ENCODE measurements at regions not wholly inside any gene's neighbourhood (a gene's known extent, or its start where the extent isn't known, plus 50 kb on each side); places are given as distances from the start of the nearest gene placed in this dataset.

GRCh38 chr7:26551740-26552139 lies 260.1 kb downstream of the SNX10 start:
- TF ChIP-seq POLR2A (IDR thresholded peaks at IDR 0.05; ENCODE audit: low read depth, low read length) (no peak), TAF1 (IDR thresholded peaks at IDR 0.05; ENCODE audit: borderline replicate concordance, low read depth, low read length) (no peak), POLR2AphosphoS5 (IDR thresholded peaks at IDR 0.05; ENCODE audit: low read depth, low read length) (no peak)

Data from GM12892 (cell line).